Stimulated activated CD4-positive, alpha-beta T cell treated with anti-CD3 and anti-CD28 coated beads, Interleukin-4, amount 100 ng/mL, for 24 hours (primary cell): ENCODE measurements at regions not wholly inside any gene's neighbourhood (a gene's known extent, or its start where the extent isn't known, plus 50 kb on each side); places are given as distances from the start of the nearest gene placed in this dataset.
"Not testable (repeated sequence)": the region's sequence is repeated elsewhere in the genome, so short reads cannot be mapped to it uniquely, and the experiment has no call there.

Source experiments
- DNase-seq: peaks from one replicate; pipeline ENCODE4 v3.0.0-alpha.2; 2020

DNA sequence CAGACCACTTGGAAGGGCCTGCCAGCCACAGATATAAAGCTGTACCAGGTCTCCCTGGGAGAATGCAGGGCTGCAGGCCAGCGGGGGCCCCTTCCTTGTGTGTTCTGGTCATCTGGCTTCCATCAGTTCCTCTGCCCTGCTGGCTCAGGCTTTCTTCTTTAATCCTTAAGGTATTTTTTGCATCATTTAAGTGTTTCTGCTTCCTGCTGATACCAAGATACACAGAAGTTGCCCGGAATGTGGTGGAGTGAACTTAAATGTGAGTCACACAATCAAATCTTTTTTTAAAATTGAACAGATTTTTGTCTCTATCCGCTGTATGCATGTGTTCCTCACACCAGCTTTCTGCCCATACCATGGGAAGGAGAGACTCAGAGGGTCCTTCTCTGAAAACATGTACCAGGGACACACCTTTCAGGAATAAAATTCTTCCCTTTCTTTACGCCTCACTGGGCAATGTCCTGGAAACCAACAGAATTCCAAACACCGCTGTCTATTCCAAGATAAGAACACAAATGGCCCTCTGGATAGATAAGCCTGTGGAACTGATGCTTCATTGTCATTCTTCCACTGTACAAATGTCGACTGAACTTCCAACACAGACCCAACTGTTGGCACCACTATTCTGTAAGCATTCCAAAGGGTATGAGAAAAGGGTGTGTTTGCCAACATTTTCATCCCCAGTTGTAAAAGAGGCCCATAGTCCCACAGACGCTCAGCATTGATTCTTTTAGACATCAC lies 206.2 kb upstream of the MYLIP start:
- no peak for DNase-seq

DNA sequence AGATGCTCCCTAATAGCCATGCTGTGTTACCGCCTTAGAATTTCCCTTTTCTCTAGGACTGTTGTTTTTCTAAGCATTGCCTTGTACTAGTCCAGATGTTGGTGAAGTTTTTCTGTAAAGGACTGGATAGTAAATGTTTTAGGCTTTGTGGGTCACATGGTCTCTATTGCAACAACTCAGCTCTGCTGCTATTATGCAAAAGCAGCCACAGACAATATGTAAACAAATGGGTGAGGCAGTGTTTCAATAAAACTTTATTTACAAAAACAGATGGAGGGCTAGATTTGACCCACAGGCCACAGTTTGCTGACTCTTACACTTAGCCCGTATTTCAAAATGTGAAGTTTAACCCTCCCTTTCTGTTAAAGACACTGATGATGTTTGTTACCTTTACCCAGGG lies 207.6 kb upstream of the MYLIP start:
- no peak for DNase-seq

DNA sequence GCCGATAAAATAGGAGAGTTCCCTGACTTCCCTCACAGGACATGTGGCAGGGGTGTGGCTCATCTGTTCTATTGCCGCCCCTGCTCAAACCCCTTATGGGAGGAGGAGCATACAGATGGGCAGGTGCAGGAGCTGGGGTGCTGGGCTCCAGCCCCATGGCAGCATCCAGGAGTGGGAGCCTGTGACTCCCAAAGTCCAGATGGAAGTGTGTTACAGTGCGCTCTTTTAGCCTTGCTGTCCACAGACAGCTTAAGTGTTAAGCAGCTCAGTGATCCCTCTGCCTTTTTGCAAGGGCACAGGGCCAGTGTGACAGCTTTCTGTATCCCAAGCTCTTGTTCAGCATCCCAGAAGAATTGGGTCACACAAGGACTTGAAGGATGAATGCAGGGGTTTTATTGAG lies 212.3 kb upstream of the MYLIP start:
- DNase-seq = no peak

GRCh38 chr6:15915508-15916178 lies 213.2 kb upstream of the MYLIP start:
- DNase-seq = no peak

- DNase-seq = peak; percentile 48
These were observed 214.3 kb upstream of the MYLIP start for GRCh38 chr6:15914553-15914952.

DNA sequence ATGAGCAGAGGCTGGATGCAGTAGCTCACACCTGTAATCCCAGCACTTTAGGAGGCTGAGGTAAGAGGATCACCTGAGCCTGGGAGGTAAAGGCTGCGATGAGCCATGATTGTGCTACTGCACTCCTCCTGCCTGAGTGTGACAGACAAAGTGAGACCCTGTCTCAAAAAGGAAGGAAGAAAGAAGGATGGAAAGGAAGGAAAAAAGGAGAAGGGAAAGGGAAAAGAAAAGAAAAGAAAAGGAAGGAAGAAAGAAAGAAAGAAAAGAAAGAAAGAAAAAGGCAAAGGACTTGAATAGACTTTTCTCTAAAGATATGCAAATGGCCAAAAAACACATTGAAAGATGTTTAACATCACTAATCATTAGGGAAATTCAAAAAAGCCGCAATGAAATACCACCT lies 215.3 kb upstream of the MYLIP start:
- DNase-seq = no peak

DNA sequence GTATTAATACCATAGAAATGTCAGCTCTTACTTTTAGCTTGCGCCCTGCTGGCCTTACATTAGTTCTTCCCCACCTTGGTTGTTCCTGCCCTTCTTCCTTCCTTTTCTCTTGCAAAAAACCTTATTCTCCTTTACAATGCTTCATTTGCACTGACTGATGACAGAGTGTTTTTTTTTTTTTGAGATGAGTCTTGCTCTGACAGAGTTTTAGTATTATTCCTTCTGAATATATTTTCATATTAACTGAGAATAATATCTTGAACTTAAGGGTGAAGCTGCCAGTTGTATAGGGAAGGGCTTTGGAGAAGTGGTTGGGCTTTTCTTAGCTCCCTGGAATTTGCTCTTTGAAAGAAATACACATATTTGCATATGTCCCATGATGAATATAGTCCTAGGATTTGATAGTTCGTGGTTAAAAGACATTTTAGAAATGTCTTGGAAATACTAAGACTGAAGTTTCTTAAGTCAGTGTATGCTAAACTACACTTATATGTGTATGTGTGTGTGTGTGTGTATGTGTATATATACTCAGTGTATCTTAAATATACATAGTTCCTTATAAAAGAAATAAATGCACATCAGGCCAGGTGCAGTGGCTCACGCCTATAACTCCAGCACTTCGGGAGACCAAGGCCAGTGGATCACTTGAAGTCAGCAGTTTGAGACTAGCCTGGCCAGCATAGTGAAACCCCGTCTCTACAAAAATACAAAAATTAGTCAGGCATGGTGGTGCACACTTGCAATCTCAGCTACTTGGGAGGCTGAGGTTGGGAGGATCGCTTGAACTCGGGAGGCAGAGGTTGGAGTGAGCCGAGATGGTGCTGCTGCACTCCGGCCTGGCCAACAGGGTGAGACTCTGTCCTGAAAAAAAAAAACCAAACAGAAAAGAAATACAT lies 216.1 kb upstream of the MYLIP start:
- DNase-seq = no peak

GRCh38 chr6:15911753-15912504 lies 217.0 kb upstream of the MYLIP start:
- DNase-seq = peak; percentile 48

DNA sequence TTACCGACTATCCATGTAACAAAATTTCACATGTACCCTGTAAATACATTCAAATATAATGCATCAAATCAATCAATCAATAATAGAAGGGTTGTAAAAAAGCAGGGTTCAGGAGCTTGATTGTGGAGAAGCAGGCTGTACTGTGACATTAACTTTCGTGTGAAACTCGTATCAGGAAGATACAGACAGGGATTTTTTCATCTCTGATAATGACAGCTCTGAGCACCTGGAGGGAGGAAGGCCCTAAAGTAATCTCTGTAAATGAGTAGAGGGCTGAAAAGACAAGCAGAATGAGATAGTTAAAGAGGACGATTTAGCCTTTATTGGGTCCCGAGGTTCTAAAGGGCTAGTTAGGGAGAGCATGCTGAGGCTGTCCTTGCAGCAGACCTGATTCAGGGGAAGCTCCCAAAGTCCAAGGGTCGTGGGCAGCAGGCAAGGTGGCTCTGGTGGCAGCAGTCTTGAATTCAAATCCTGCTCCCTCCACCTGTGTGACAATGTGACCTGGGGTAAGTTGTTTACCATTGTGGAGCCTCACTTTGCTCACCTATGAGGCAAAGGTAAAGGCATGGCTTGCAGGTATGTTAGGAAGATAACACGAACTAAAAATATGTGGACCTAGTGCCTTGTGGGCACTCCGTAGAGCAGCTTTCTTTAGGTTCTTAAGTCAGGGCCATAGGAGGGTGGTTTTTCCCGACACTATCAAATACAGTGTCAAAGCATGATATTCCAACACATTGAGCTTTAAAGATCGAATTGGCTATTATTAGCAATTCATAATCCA lies 219.4 kb upstream of the MYLIP start:
- no peak for DNase-seq

- DNase-seq = no peak
These were observed 220.0 kb upstream of the MYLIP start for GRCh38 chr6:15908871-15909270.

GRCh38 chr6:15907914-15908518 lies 220.9 kb upstream of the MYLIP start:
- DNase-seq = no peak

DNA sequence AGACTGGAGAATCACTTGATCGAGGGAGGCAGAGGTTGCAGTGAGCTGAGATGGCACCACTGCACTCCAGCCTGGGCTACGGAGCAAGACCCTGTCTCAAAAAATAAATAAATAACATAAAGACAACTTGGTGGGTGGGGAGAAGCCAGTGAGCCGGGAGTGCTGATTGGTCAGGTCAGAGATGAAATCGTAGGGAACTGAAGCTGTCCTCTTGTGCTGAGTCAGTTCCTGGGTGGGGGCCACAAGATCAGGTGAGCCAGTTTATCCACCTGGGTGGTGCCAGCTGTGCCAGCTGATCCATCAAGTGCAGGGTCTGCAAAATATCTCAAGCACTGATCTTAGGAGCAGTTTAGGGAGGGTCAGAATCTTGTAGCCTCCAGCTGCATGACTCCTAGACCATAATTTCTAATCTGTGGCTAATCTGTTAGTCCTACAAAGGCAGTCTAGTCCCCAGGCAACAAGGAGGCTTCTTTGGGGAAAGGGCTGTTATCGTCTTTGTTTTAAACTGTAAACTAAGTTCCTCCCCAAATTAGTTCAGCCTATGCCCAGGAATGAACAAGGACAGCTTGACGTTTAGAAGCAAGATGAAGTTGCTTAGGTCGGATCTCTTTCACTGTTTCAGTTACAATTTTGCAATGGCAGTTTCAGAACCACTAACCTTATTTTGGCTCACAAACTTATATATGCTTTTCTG lies 221.5 kb upstream of the MYLIP start:
- not testable (repeated sequence) for DNase-seq

DNA sequence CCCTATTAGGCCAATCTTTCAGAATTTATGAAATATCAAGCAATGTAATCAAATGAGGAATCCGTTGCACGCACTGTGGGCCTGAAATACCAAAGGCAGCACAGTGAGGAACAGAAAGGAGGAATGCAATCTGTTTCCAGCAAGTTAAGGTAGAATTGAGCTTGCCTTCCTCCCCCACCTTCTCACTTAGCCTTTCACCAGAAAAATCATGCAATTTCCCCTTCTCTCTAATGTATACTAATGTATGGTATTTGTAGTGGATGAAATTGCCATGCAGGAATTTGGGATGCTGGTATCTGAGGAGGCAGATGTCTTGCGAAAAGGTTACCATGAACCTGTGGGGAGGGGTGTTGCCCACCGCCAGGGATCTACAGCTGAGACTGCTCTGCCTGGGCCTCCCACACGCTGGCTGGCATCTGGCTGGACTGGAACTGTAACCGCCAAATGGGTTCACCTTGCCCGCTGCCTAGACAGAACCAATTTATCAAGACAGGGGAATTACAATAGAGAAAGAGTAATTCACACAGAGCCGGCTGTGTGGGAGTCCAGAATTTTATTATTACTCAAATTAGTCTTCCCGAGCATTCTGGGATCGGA lies 222.4 kb upstream of the MYLIP start:
- no peak for DNase-seq

DNA sequence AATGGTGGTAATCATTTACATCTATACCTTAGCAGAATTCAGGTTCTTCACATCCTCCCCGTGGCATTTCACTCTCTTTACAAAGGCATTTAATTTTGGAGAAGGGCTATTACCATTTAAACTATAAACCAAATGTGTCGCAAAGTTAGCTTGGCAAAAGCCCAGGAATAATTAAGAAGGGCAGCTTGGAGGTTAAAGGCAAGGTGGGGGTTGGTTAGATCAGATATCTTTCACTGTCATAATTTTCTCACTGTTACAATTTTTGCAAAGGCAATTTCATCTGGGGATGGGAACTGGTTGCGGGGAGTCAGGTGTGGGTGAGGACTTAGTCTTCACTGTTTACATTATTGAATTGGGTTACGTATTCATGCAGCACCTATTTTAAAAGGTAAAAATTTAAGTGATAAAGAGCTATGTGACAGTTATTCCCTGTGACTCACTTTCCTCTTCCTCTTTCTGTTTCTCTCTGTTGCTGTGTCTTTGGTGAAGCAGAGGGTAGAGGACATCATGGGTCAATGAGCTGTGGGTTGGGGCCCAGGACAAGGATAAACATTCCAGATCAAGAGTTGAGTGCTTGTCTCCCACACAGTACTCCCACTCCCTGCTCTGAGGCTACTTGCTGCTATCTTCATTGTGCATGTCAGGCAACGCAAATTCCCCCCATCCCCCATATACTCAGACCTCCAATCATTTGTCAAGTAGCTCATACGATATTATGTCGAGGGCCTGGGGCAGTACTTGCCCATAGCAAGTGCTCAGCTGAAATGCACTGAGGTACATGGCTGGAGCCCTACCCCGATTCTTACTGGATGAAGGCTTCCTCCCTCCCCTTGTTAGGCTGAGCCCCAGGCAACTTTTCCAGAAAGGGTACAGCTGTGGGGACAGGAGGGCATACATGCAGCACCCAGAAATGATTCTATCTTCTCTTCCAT lies 223.1 kb upstream of the MYLIP start:
- DNase-seq = no peak

GRCh38 chr6:15904651-15905376 lies 224.1 kb upstream of the MYLIP start:
- no peak for DNase-seq

DNA sequence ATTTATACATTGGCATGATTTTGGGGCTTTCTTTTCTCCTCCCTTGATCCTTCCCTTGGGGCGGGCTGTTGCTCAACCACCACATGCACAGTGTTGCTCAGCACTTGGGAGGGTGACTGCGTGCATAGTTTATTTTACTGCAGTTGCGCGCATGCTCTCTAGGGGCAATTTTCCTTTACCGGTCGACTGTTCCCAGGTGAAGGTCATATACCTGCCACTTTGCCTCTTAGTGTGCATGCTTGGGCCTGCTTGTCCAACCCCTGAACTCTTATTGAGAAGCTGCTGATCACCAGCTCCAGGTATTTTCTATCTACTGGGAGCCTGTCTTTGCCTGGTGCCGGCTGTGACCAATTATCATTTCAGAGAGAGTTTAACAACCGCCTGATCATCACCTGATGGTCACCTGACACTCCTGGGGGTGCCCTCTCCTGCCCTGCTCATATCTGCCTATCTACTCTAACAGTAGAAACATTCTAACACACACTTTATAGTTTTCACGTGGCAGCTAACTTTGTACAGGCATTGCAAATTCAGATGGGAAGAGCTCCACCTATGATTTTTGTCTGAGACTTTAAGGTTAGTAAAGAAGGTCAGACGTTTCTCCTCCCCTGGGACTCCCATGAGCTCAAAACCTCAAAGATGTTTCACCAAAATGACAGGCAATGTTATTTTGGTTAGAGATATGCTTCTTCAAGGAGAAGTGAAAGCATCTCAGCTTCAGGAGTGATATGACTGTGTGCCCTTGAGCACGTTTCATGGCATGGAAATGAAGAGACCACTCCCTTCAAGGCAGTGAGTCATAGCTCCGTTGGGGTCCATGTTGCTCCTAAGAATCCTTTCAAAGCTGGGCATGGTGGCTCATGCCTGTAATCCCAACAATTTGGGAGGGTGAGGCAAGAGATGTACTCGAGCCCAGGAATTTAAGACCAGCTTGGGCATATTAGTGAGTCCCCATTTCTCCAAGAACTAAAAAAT lies 227.5 kb upstream of the MYLIP start:
- peak; percentile 12 for DNase-seq

- DNase-seq = no peak
These were observed 230.2 kb upstream of the MYLIP start for GRCh38 chr6:15898693-15899092.
